ENCODE measurements at regions not wholly inside any gene's neighbourhood (a gene's known extent, or its start where the extent isn't known, plus 50 kb on each side); places are given as distances from the start of the nearest gene placed in this dataset.

- in situ Hi-C loops (cut with MboI), result no loop called here
- H3K79me2 ChIP-seq (ENCODE audit: control insufficient read depth, insufficient read depth, low read length), result no peaks in the 10 kb centered on the region
- no peaks in the 10 kb centered on the region for H3K4me1 ChIP-seq (replicated peaks in 1 of 2; ENCODE audit: control insufficient read depth in 2 of 2, insufficient read depth in 2 of 2, low read length in 2 of 2)
- no peaks in the 10 kb centered on the region for H3K9me1 ChIP-seq (ENCODE audit: control insufficient read depth, insufficient read depth, low read length)
- no peak for DNase-seq (ENCODE audit: extremely low read depth in 1 of 4, low spot score in 3 of 4)
- H3K27me3 ChIP-seq (ENCODE audit: control insufficient read depth in 2 of 2, insufficient read depth in 2 of 2, low read length in 2 of 2), result no peaks in the 10 kb centered on the region
- H3K4me3 ChIP-seq, result no peak overlapping the region
- H3K36me3 ChIP-seq (ENCODE audit: control insufficient read depth, insufficient read depth, low read length), result no peaks in the 10 kb centered on the region
- no TSS peak for BruUV-seq (replicated peaks)
- POLR2A ChIA-PET, result no interaction called here
- ATAC-seq, result no peak
- no peak overlapping the region for H3K4me2 ChIP-seq (ENCODE audit: insufficient read depth, low read length)
- no peaks in the 10 kb centered on the region for H4K20me1 ChIP-seq (replicated peaks; ENCODE audit: control insufficient read depth, insufficient read depth, low read length)
- H2AFZ ChIP-seq (ENCODE audit: low read depth, low read length), result no peak overlapping the region
- no peak for TF ChIP-seq CSDE1 (IDR thresholded peaks at IDR 0.05)
- TF ChIP-seq DPF2 (IDR thresholded peaks at IDR 0.05), result no peak
- TF ChIP-seq NR2F6 (CRISPR knock-in tag; IDR thresholded peaks at IDR 0.05), result no peak
- TF ChIP-seq MEF2D (tag; conservative IDR thresholded peaks at IDR 0.05; ENCODE audit: low read depth), result no peak
- TF ChIP-seq SIX5 (IDR thresholded peaks at IDR 0.05; ENCODE audit: borderline replicate concordance in 1 of 2, insufficient read depth in 1 of 2, low read depth in 1 of 2, low read length in 2 of 2), result no peak
- no peak for TF ChIP-seq ZBTB8A (IDR thresholded peaks at IDR 0.05; ENCODE audit: partially characterized antibody)
- no peak for TF ChIP-seq KAT2B (IDR thresholded peaks at IDR 0.05; ENCODE audit: low read depth, low read length)
- TF ChIP-seq ZNF766 (CRISPR knock-in tag; conservative IDR thresholded peaks at IDR 0.05), result no peak
- TF ChIP-seq BRCA1 (IDR thresholded peaks at IDR 0.05), result no peak
- TF ChIP-seq BRCA1 (CRISPR knock-in tag; IDR thresholded peaks at IDR 0.05), result no peak
- TF ChIP-seq, protein P1, sequence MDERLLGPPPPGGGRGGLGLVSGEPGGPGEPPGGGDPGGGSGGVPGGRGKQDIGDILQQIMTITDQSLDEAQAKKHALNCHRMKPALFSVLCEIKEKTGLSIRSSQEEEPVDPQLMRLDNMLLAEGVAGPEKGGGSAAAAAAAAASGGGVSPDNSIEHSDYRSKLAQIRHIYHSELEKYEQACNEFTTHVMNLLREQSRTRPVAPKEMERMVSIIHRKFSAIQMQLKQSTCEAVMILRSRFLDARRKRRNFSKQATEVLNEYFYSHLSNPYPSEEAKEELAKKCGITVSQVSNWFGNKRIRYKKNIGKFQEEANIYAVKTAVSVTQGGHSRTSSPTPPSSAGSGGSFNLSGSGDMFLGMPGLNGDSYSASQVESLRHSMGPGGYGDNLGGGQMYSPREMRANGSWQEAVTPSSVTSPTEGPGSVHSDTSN (CRISPR knock-in tag; IDR thresholded peaks at IDR 0.05; ENCODE audit: low read depth), result no peak
- TF ChIP-seq, protein P1 (tag; conservative IDR thresholded peaks at IDR 0.05; ENCODE audit: low read depth), result no peak
- no peak for TF ChIP-seq CBX1 (IDR thresholded peaks at IDR 0.05; ENCODE audit: low read depth)
- intact Hi-C loops (cut with micrococcal nuclease), result no loop called here
- 0% methylated on average over 6 of the region's 7 CpGs for WGBS (ENCODE audit: insufficient coverage, low coverage, missing lambda C conversion rate)
- no peak overlapping the region for H3K9ac ChIP-seq (ENCODE audit: insufficient read depth in 1 of 2, low read depth in 2 of 2, low read length in 2 of 2)
- no peak overlapping the region for H3K27ac ChIP-seq (ENCODE audit: extremely low read depth, low read depth, low read length)
- FAIRE-seq, result no peak
- CTCF ChIA-PET (ENCODE audit: low intra/inter-chr PET ratio), result no interaction called here
- no peaks in the 10 kb centered on the region for H3K9me3 ChIP-seq (replicated peaks; ENCODE audit: control insufficient read depth, insufficient read depth, low read depth, low read length)
These were observed 704.2 kb downstream of the OTOL1 start for GRCh38 chr3:162200836-162201235.
